NCI-H187 treated with DMSO at 0.1 percent for 48 hours (cell line): ENCODE measurements at regions not wholly inside any gene's neighbourhood (a gene's known extent, or its start where the extent isn't known, plus 50 kb on each side); places are given as distances from the start of the nearest gene placed in this dataset.

Source experiments
- DNase-seq: peaks from one replicate; lab custom pipeline; 2025; lab: John Stamatoyannopoulos, UW

GRCh38 chr15:29601811-29602210 lies 220.5 kb downstream of the TJP1 start:
- no peak for DNase-seq

GRCh38 chr15:29600262-29600661 lies 222.0 kb downstream of the TJP1 start:
- no peak for DNase-seq

- no peak for DNase-seq
These were observed 226.0 kb downstream of the TJP1 start for GRCh38 chr15:29596266-29596665.

- no peak for DNase-seq
These were observed 228.6 kb downstream of the TJP1 start for GRCh38 chr15:29593629-29594028.

- no peak for DNase-seq
These were observed 229.2 kb downstream of the TJP1 start for GRCh38 chr15:29593111-29593510.

GRCh38 chr15:29590701-29591100 lies 231.6 kb downstream of the TJP1 start:
- no peak for DNase-seq

DNA sequence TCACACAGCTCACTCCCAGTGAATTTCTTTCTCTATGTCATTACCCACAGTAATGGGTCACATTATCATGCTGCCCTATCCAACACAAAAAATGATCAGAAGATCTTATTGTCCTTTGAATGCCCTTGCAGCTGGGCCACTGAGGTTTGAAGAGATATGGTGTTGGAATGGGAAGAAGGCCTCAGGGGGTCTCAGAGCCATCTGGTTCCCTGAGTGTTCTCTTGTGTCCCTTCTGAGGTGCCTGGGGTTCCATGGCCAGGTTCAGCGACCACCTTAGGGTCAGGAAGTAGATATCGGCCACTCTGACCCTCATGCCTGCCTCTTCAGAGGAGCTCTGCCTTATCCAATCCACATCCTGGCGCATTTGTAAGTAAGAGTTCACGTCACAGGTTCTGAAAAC lies 232.3 kb downstream of the TJP1 start:
- DNase-seq: no peak

GRCh38 chr15:29589416-29589815 lies 232.9 kb downstream of the TJP1 start:
- no peak for DNase-seq

DNA sequence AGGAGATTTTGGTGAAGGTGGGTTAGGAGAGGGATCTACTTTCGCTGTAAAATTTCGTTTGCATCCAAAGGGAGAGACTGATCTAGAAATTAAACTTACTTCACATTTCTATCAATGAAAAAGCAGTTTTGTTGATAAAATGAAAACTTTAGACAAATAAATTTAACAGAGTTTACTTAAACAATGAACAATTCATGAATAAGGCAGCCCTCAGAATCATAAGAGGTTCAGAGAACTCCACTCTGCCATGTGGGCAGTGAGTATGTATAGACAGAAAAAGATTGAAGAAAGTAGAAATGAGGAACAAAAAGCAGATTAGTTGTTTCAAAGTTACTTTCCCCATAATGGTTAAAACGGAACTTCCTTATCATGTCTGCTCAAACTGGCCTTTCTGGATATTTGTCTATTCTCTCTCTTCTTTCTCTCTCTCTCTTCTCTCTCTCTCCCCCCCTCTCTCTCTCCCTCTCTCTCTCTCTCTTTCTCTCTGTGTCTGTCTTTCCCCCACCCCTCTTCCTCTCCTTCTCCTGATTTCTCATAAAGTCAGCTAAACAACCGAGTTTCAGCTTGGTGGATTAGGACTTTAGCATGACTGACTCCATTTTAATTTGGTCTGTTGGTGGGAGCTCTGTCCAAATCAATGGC lies 248.9 kb downstream of the TJP1 start:
- DNase-seq: no peak

- no peak for DNase-seq
These were observed 250.4 kb downstream of the TJP1 start for GRCh38 chr15:29571792-29572431.

GRCh38 chr15:29570948-29571791 lies 251.1 kb downstream of the TJP1 start:
- DNase-seq: no peak

DNA sequence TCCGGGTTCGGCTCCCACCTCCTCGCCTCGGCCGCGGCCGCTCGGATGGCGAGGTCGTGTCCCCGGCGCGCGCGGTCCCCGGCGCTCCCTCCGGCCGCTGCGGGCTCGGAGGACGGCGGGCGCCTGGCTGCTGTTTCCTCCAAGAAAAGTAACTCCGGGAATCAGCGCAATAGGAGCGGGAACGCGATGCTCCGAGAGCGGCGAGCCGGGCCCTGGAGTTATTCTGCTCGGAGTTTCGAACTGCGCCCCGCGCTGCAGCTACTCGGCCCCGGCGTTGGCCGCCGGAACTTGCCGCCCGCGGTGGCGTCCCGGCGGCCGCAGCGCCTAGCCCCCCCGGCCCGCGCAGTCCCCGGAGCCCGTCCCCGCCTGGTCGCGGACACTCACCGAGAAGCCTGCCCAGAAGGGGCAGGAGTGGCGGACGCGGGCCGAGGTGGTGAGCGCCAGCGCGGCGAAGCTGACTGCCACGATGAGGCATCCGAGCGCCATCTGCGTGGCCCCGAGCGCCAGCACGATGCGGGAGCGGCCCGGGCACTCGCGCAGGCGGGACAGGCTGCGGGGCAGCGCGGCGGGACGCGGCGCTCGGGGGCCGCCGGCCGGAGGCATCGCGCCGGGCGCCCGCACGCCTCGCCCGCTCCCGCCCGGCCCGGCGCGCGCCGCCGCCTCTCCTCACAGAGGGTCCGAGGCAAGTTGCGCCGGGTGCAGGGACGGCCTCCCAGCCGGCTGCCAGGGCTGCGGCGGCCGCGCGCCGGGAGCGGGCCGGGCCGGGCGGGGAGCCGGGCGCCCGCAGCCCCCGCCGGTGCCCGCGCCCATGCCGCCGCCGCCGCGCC lies 251.9 kb downstream of the TJP1 start:
- DNase-seq: no peak

GRCh38 chr15:29569533-29570092 lies 252.7 kb downstream of the TJP1 start:
- DNase-seq: no peak

DNA sequence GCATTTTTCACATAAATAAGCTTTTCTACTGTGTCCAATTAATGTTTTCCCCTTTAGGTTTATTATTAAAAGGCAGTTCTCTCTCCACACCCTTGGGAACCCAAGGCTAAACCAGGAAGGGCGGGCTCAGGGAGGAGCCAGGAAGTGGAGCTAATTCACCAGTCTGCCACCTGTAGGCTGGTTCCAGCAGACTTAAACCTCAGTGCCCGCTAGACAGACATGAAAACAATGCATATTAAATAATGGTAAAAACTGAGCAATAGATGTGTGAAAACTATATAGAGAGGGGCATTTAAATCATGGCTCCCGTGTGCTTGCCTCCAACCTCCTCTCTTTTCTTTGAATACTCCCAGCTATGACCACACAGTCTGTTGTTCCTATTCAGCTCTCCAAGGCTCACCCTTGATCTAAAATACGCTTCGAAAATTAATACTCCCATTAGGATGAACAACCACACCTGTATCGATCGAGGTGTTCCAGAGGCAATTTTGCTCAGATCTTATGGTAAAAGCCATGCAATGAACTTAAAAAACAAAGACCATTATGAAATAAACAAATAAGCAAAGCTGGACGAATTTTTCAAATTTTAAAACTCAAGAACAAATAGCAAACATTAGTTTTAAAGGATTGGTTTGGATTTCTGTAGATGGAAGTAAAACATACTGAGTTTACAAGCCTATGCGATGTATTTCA lies 253.3 kb downstream of the TJP1 start:
- DNase-seq: no peak

- DNase-seq: no peak
These were observed 254.9 kb downstream of the TJP1 start for GRCh38 chr15:29567336-29567735.

DNA sequence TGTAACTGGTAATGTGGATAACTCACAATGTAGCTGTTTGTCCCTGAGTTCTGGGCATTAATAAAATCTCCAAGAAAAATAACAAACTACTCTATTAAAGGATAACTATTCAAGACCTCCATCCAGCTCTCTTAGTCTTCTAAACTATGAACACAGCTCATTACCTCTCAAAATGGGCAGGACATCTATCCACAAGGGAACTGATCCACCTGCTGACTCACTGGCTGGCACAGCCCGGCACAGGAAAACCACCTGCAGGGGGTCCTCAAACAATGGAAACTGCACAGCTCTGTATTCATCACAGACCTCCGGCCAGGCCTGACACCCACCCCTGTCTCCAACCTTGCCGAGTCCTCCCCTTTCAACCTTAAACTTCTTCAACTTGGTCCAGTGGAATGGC lies 255.4 kb downstream of the TJP1 start:
- DNase-seq: no peak

DNA sequence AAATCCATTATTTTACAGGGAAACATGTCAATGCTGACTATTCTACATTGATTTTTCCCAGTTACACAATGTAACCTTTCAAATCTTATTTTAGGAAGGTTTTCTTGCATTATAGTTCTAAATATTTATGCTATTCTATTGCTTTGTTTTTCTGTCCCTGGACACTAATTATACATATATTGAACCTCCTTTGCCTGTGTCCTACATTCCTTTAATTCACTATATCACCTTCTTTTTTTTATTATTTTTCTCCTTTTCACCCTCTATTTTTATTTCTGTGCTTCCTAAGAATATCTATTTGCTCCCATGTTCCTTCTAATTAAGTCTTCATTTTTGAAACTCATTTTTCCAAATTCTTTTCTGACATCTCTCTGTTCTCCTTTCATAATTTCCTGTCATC lies 259.2 kb downstream of the TJP1 start:
- no peak for DNase-seq

DNA sequence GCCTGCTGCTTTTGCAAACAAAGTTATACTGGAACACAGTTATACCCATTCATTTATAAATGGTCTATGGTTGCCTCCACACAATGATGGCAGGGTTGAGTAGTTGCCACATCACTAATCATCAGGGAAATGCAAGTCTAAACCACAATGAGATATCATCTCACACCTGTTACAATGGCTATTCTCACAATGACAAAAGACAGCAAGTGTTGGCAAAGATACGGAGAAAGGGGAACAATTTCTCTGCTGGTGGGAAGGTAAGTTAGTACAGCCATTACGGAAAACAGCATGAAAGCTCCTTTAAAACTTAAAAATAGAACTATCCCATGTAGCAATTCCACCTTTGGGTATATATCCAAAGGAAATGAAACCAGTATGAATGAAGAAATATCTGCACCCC lies 261.4 kb downstream of the TJP1 start:
- no peak for DNase-seq

DNA sequence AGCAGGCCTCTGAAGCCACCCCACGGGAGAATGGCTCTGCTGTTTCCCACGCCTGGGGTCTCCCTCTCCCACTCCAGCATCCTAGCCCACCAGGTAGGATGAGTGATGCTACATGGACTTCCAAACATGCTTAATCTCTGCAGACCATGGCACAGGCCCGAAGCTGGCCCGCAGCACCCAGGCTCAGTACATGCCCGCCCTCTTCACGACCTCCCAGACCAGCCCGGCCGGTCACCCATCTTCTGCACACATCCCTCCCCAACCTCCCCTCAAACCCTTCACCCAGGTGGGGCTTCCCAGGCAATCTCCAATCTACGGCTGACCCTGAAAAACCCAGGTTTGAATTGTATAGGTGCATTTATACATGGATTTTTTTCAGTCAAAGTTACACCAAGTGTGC lies 264.0 kb downstream of the TJP1 start:
- no peak for DNase-seq

GRCh38 chr15:29557171-29557570 lies 265.1 kb downstream of the TJP1 start:
- DNase-seq: no peak

- DNase-seq: no peak
These were observed 265.9 kb downstream of the TJP1 start for GRCh38 chr15:29556380-29556779.
